Stimulated activated CD4-positive, alpha-beta T cell treated with anti-CD3 and anti-CD28 coated beads, Interleukin-15, amount 100 ng/mL, for 1 hour (primary cell): ENCODE measurements at regions not wholly inside any gene's neighbourhood (a gene's known extent, or its start where the extent isn't known, plus 50 kb on each side); places are given as distances from the start of the nearest gene placed in this dataset.
"Not testable (repeated sequence)": the region's sequence is repeated elsewhere in the genome, so short reads cannot be mapped to it uniquely, and the experiment has no call there.

Source experiments
- DNase-seq, 2 donors: peaks; one replicate each; pipeline ENCODE4 v3.0.0-alpha.2; 2020; ENCODE audit warnings: low read depth in 1 of 2, low spot score in 1 of 2

GRCh38 chr13:70814684-70815083 is 706.4 kb upstream of the KLHL1 start:
- no peak for DNase-seq

- no peak for DNase-seq
Observed at GRCh38 chr13:70812481-70812880, 704.2 kb upstream of the KLHL1 start.

- no peak for DNase-seq
Observed at GRCh38 chr13:70809588-70809987, 701.3 kb upstream of the KLHL1 start.

GRCh38 chr13:70798385-70798784 is 690.1 kb upstream of the KLHL1 start:
- DNase-seq = no peak

- DNase-seq = no peak
Observed at GRCh38 chr13:70795484-70795883, 687.2 kb upstream of the KLHL1 start.

- DNase-seq = no peak
Observed at GRCh38 chr13:70792121-70792520, 683.9 kb upstream of the KLHL1 start.

GRCh38 chr13:70789751-70790150 is 681.5 kb upstream of the KLHL1 start:
- DNase-seq = no peak

- DNase-seq = no peak
Observed at GRCh38 chr13:70788074-70788473, 679.8 kb upstream of the KLHL1 start.

- no peak for DNase-seq
Observed at GRCh38 chr13:70784207-70784989, 676.1 kb upstream of the KLHL1 start.

- DNase-seq = no peak
Observed at GRCh38 chr13:70769817-70770216, 661.6 kb upstream of the KLHL1 start.

GRCh38 chr13:70758932-70759331 is 650.7 kb upstream of the KLHL1 start:
- DNase-seq = no peak

GRCh38 chr13:70756088-70756487 is 647.8 kb upstream of the KLHL1 start:
- no peak for DNase-seq

GRCh38 chr13:70755456-70755855 is 647.2 kb upstream of the KLHL1 start:
- DNase-seq = no peak

GRCh38 chr13:70747262-70747661 is 639.0 kb upstream of the KLHL1 start:
- no peak for DNase-seq

GRCh38 chr13:70746469-70746868 is 638.2 kb upstream of the KLHL1 start:
- DNase-seq = not testable (repeated sequence)

- no peak for DNase-seq
Observed at GRCh38 chr13:70736622-70737317, 628.5 kb upstream of the KLHL1 start.

GRCh38 chr13:70732611-70733010 is 624.4 kb upstream of the KLHL1 start:
- DNase-seq = no peak

- DNase-seq = no peak
Observed at GRCh38 chr13:70729369-70729768, 621.1 kb upstream of the KLHL1 start.

- no peak for DNase-seq
Observed at GRCh38 chr13:70723732-70724131, 615.5 kb upstream of the KLHL1 start.

- no peak for DNase-seq
Observed at GRCh38 chr13:70720386-70720785, 612.1 kb upstream of the KLHL1 start.

- DNase-seq = no peak
Observed at GRCh38 chr13:70714993-70715392, 606.7 kb upstream of the KLHL1 start.

GRCh38 chr13:70708775-70709174 is 600.5 kb upstream of the KLHL1 start:
- no peak for DNase-seq

- DNase-seq = no peak
Observed at GRCh38 chr13:70703755-70704154, 595.5 kb upstream of the KLHL1 start.
